ENCODE measurements at regions not wholly inside any gene's neighbourhood (a gene's known extent, or its start where the extent isn't known, plus 50 kb on each side); places are given as distances from the start of the nearest gene placed in this dataset.
"Not testable (repeated sequence)": the region's sequence is repeated elsewhere in the genome, so short reads cannot be mapped to it uniquely, and the experiment has no call there.

GRCh38 chr10:2342206-2342605 is 604.9 kb upstream of the ADARB2 start:
- no peak for DNase-seq (ENCODE audit: low spot score)

GRCh38 chr10:2340831-2341647 is 603.7 kb upstream of the ADARB2 start:
- no peak for DNase-seq (ENCODE audit: low spot score)

GRCh38 chr10:2335626-2336025 is 598.3 kb upstream of the ADARB2 start:
- no peak for DNase-seq (ENCODE audit: low spot score)

- no peak for DNase-seq (ENCODE audit: low spot score)
Observed at GRCh38 chr10:2334575-2334974, 597.2 kb upstream of the ADARB2 start.

- no peak for DNase-seq (ENCODE audit: low spot score)
Observed at GRCh38 chr10:2329082-2329481, 591.8 kb upstream of the ADARB2 start.

GRCh38 chr10:2326411-2326810 is 589.1 kb upstream of the ADARB2 start:
- DNase-seq (ENCODE audit: low spot score), result no peak

GRCh38 chr10:2315045-2315485 is 577.7 kb upstream of the ADARB2 start:
- DNase-seq (ENCODE audit: low spot score), result not testable (repeated sequence)

GRCh38 chr10:2306081-2306480 is 568.8 kb upstream of the ADARB2 start:
- DNase-seq (ENCODE audit: low spot score), result no peak

GRCh38 chr10:2303169-2303568 is 565.8 kb upstream of the ADARB2 start:
- DNase-seq (ENCODE audit: low spot score), result no peak

- DNase-seq (ENCODE audit: low spot score), result no peak
Observed at GRCh38 chr10:2301227-2301626, 563.9 kb upstream of the ADARB2 start.

- DNase-seq (ENCODE audit: low spot score), result no peak
Observed at GRCh38 chr10:2300231-2300630, 562.9 kb upstream of the ADARB2 start.

GRCh38 chr10:2296179-2296891 is 559.0 kb upstream of the ADARB2 start:
- DNase-seq (ENCODE audit: low spot score), result no peak

GRCh38 chr10:2294739-2295138 is 557.4 kb upstream of the ADARB2 start:
- no peak for DNase-seq (ENCODE audit: low spot score)

GRCh38 chr10:2284071-2284470 is 546.7 kb upstream of the ADARB2 start:
- no peak for DNase-seq (ENCODE audit: low spot score)

GRCh38 chr10:2282202-2282601 is 544.9 kb upstream of the ADARB2 start:
- DNase-seq (ENCODE audit: low spot score), result no peak

GRCh38 chr10:2280713-2281300 is 543.5 kb upstream of the ADARB2 start:
- no peak for DNase-seq (ENCODE audit: low spot score)

- no peak for DNase-seq (ENCODE audit: low spot score)
Observed at GRCh38 chr10:2279711-2280110, 542.4 kb upstream of the ADARB2 start.

GRCh38 chr10:2278363-2278762 is 541.0 kb upstream of the ADARB2 start:
- no peak for DNase-seq (ENCODE audit: low spot score)

GRCh38 chr10:2263561-2263960 is 526.2 kb upstream of the ADARB2 start:
- DNase-seq (ENCODE audit: low spot score), result no peak

- no peak for DNase-seq (ENCODE audit: low spot score)
Observed at GRCh38 chr10:2262878-2263277, 525.6 kb upstream of the ADARB2 start.

- no peak for DNase-seq (ENCODE audit: low spot score)
Observed at GRCh38 chr10:2262333-2262732, 525.0 kb upstream of the ADARB2 start.

GRCh38 chr10:2256241-2256640 is 518.9 kb upstream of the ADARB2 start:
- no peak for DNase-seq (ENCODE audit: low spot score)

GRCh38 chr10:2252096-2252495 is 514.8 kb upstream of the ADARB2 start:
- no peak for DNase-seq (ENCODE audit: low spot score)

Measured in A172 (cell line).